OCI-LY7 (cell line): ENCODE measurements at regions not wholly inside any gene's neighbourhood (a gene's known extent, or its start where the extent isn't known, plus 50 kb on each side); places are given as distances from the start of the nearest gene placed in this dataset.

Experiments
- BruUV-seq: library from RNA; stranded (reverse); fragments of 400-500 nt; replicated peaks from 2 replicates; lab custom pipeline; 2021; lab: Mats Ljungman, UMichigan
- CTCF ChIA-PET: fragments of 300-600 bp; sonication (Branson Sonifier 250); formaldehyde crosslinking; loops from one replicate; lab custom pipeline; 2022; ENCODE audit warnings: antibody characterized with exemption; ENCODE audit not compliant: unreplicated experiment; lab: Charles Lee
- POLR2A ChIA-PET: fragments of 300-600 bp; sonication (Branson Sonifier 250); formaldehyde crosslinking; loops from one replicate; lab custom pipeline; 2022; ENCODE audit warnings: antibody characterized with exemption; lab: Charles Lee
- DNase-seq: peaks from one replicate; pipeline ENCODE4 v3.0.0-alpha.2; 2015; ENCODE audit warnings: low spot score
- H2AFZ ChIP-seq: fragments of 200-600 bp; sonication (generic), shearing (Covaris generic); 2 replicates; pipeline ENCODE4 v1.6.1; 2014; ENCODE audit warnings: mild to moderate bottlenecking, antibody characterized with exemption, low read length, moderate library complexity
- H3K27ac ChIP-seq: fragments of 200-600 bp; sonication (generic); 2 replicates; pipeline ENCODE4 v1.5.1; 2014; ENCODE audit warnings: mixed run types, low read depth, mild to moderate bottlenecking, moderate library complexity, low read length, inconsistent platforms; ENCODE audit not compliant: poor library complexity, severe bottlenecking
- H3K36me3 ChIP-seq: fragments of 200-600 bp; sonication (generic); 2 replicates; pipeline ENCODE4 v1.6.1; 2014; ENCODE audit warnings: mild to moderate bottlenecking, antibody characterized with exemption, low read length, moderate library complexity, mixed read lengths; ENCODE audit not compliant: insufficient read depth
- H3K4me1 ChIP-seq: fragments of 200-600 bp; sonication (generic); 2 replicates; pipeline ENCODE4 v1.5.1; 2014; ENCODE audit warnings: mild to moderate bottlenecking, low read length; ENCODE audit not compliant: insufficient read depth, poor library complexity, severe bottlenecking
- H3K4me2 ChIP-seq: fragments of 200-600 bp; sonication (generic); 2 replicates; pipeline ENCODE4 v1.6.1; 2014; ENCODE audit warnings: mild to moderate bottlenecking, low read length
- H3K4me3 ChIP-seq: fragments of 200-600 bp; sonication (generic); 2 replicates; pipeline ENCODE4 v1.5.1; 2014; ENCODE audit warnings: mild to moderate bottlenecking, low read depth, low read length; ENCODE audit not compliant: poor library complexity, severe bottlenecking
- H3K79me2 ChIP-seq: fragments of 200-600 bp; sonication (generic); 2 replicates; pipeline ENCODE4 v1.6.1; 2016; ENCODE audit warnings: low read depth, mild to moderate bottlenecking, low read length, moderate library complexity, mixed read lengths; ENCODE audit not compliant: insufficient read depth
- H3K9me2 ChIP-seq: fragments of 200-600 bp; sonication (generic); 2 replicates; pipeline ENCODE4 v1.6.1; 2016; ENCODE audit warnings: mild to moderate bottlenecking, low read length, mixed read lengths; ENCODE audit not compliant: insufficient read depth
- H3K9me3 ChIP-seq: fragments of 200-600 bp; sonication (generic); 2 replicates; pipeline ENCODE4 v1.6.1; 2014; ENCODE audit warnings: mild to moderate bottlenecking, mixed run types, low read length, mixed read lengths
- H4K20me1 ChIP-seq: fragments of 200-600 bp; sonication (generic); 2 replicates; pipeline ENCODE4 v1.6.1; 2014; ENCODE audit warnings: mild to moderate bottlenecking, antibody characterized with exemption, low read length, moderate library complexity, mixed read lengths; ENCODE audit not compliant: insufficient read depth
- CTCF ChIP-seq: fragments of 200-600 bp; sonication (generic); conservative IDR thresholded peaks from 2 replicates; pipeline ENCODE4 v1.5.1; 2014; ENCODE audit warnings: mild to moderate bottlenecking, antibody characterized with exemption, low read length, moderate library complexity, mixed read lengths
- EZH2phosphoT487 ChIP-seq: fragments of 200-600 bp; sonication (generic); IDR thresholded peaks from 2 replicates; pipeline ENCODE4 v1.6.1; 2018; ENCODE audit warnings: low read depth, borderline replicate concordance, mild to moderate bottlenecking, mixed run types, antibody characterized with exemption, low read length, moderate library complexity, mixed read lengths
- intact Hi-C: fragments of 100-400 bp; cut with micrococcal nuclease; formaldehyde crosslinking; loops from one replicate; pipeline ENCODE4 v1.10.0; 2022; ENCODE audit not compliant: unreplicated experiment

- no TSS peak for BruUV-seq
- H2AFZ ChIP-seq = no peak overlapping the region
- H3K27ac ChIP-seq = no peak overlapping the region
- ChIA-PET POLR2A (no interaction called here), CTCF (no interaction called here)
- H3K4me1 ChIP-seq = no peaks in the 10 kb centered on the region
- intact Hi-C loops = no loop called here
- H3K79me2 ChIP-seq = no peaks in the 10 kb centered on the region
- H3K9me2 ChIP-seq = no peaks in the 10 kb centered on the region
- no peak for TF ChIP-seq CTCF
- TF ChIP-seq EZH2phosphoT487 = no peak
- no peak overlapping the region for H3K4me2 ChIP-seq
- no peak for DNase-seq
- no peaks in the 10 kb centered on the region for H3K9me3 ChIP-seq
- H3K36me3 ChIP-seq = no peaks in the 10 kb centered on the region
- H4K20me1 ChIP-seq = no peaks in the 10 kb centered on the region
- no peak overlapping the region for H3K4me3 ChIP-seq
These were observed 242.0 kb downstream of the FOXD2 start for GRCh38 chr1:47679826-47680225.

GRCh38 chr1:47680815-47681475 lies 243.1 kb downstream of the FOXD2 start:
- BruUV-seq = no TSS peak

More at GRCh38 chr1:47680815-47681475, 243.1 kb downstream of the FOXD2 start:
- no peaks in the 10 kb centered on the region for H3K79me2 ChIP-seq
- H4K20me1 ChIP-seq = no peaks in the 10 kb centered on the region
- no peak overlapping the region for H2AFZ ChIP-seq
- ChIA-PET CTCF (no interaction called here), POLR2A (no interaction called here)
- H3K27ac ChIP-seq = no peak overlapping the region
- TF ChIP-seq CTCF (no peak), EZH2phosphoT487 (no peak)
- H3K4me3 ChIP-seq = no peak overlapping the region
- no peaks in the 10 kb centered on the region for H3K4me1 ChIP-seq
- intact Hi-C loops = no loop called here
- H3K36me3 ChIP-seq = no peaks in the 10 kb centered on the region
- DNase-seq = no peak
- H3K9me2 ChIP-seq = no peaks in the 10 kb centered on the region
- no peaks in the 10 kb centered on the region for H3K9me3 ChIP-seq
- no peak overlapping the region for H3K4me2 ChIP-seq
